Left lung (tissue), 4 donors: ENCODE measurements at regions not wholly inside any gene's neighbourhood (a gene's known extent, or its start where the extent isn't known, plus 50 kb on each side); places are given as distances from the start of the nearest gene placed in this dataset.
"Not testable (repeated sequence)": the region's sequence is repeated elsewhere in the genome, so short reads cannot be mapped to it uniquely, and the experiment has no call there.

Experiments used
- ATAC-seq: fragments of 200-7000 bp; cut with Tn5 transposase; one replicate; pipeline ENCODE4 v1.9.1; 2020; ENCODE audit warnings: moderate library complexity
- DNase-seq, 4 donors: peaks; one replicate each; pipeline ENCODE4 v3.0.0-alpha.2; 2013 to 2020
- H3K27ac ChIP-seq, 2 donors: fragments of 200-600 bp; sonication (generic) in 1 of 2; one replicate each; pipeline versions ENCODE4 v1.5.0 to v1.8.0; 2020 to 2021
- H3K27me3 ChIP-seq, 2 donors: fragments of 200-600 bp; sonication (generic) in 1 of 2; one replicate each; pipeline versions ENCODE4 v1.5.0 to v1.8.0; 2020 to 2021
- H3K36me3 ChIP-seq, 2 donors: fragments of 200-600 bp; sonication (generic) in 1 of 2; one replicate each; pipeline versions ENCODE4 v1.5.0 to v1.8.0; 2020 to 2021
- H3K4me1 ChIP-seq, 2 donors: fragments of 200-600 bp; one replicate each; pipeline ENCODE4 v1.8.0; 2021
- H3K4me3 ChIP-seq, 2 donors: fragments of 200-600 bp; sonication (generic) in 1 of 2; one replicate each; pipeline versions ENCODE4 v1.5.0 to v1.8.0; 2020 to 2021; ENCODE audit warnings: mild to moderate bottlenecking in 1 of 2
- H3K9me3 ChIP-seq, 2 donors: fragments of 200-600 bp; sonication (generic) in 1 of 2; one replicate each; pipeline versions ENCODE4 v1.5.0 to v1.8.0; 2020 to 2021
- intact Hi-C, 2 donors: fragments of 100-400 bp; cut with DNase I; formaldehyde crosslinking; loops; one replicate each; pipeline versions ENCODE4 v1.11.2 to v1.14.2; 2022
- TF ChIP-seq, protein P1 (sequence below), 2 donors: fragments of 200-600 bp; sonication (generic) in 1 of 2; IDR thresholded peaks; one replicate each; pipeline versions ENCODE4 v1.5.0 to v1.8.0; 2021; ENCODE audit warnings: antibody characterized with exemption in 2 of 2
- donor health status: DM: no; HTN: yes; CAD: no.
- donor health status: DM: no; HTN: no; CAD: no.

DNA sequence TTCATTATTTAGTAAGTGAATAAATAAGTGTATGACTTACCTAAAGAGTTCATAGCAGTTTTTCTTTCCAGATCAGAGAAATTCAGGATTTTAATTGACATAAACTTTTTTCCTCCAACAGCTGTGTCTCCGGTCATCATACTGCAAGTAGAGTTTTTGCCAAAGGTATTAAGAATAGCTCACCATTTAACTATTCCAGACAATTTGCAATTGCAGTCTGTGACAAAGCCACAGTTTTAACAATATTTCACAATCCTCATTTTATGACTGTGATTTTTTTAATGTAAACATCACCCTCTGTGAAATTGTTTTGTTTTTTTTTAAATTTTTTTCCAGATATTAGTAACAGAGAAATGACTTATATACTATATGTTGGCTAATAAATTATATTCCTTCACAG is 199.1 kb downstream of the TRIB2 start:
- Histone ChIP-seq H3K4me3 (no peak overlapping the region), H3K36me3 (no peaks in the 10 kb centered on the region), H3K4me1 (peaks cover 0 to 8% of the 10 kb centered on the region in 2 donors), H3K27me3 (no peaks in the 10 kb centered on the region), H3K9me3 (no peaks in the 10 kb centered on the region), H3K27ac (no peak overlapping the region)
- DNase-seq: no peak
- intact Hi-C loops: no loop called here
- TF ChIP-seq, protein P1, sequence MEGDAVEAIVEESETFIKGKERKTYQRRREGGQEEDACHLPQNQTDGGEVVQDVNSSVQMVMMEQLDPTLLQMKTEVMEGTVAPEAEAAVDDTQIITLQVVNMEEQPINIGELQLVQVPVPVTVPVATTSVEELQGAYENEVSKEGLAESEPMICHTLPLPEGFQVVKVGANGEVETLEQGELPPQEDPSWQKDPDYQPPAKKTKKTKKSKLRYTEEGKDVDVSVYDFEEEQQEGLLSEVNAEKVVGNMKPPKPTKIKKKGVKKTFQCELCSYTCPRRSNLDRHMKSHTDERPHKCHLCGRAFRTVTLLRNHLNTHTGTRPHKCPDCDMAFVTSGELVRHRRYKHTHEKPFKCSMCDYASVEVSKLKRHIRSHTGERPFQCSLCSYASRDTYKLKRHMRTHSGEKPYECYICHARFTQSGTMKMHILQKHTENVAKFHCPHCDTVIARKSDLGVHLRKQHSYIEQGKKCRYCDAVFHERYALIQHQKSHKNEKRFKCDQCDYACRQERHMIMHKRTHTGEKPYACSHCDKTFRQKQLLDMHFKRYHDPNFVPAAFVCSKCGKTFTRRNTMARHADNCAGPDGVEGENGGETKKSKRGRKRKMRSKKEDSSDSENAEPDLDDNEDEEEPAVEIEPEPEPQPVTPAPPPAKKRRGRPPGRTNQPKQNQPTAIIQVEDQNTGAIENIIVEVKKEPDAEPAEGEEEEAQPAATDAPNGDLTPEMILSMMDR (IDR thresholded peaks at IDR 0.05): no peak
- ATAC-seq: no peak

- Histone ChIP-seq H3K36me3 (no peaks in the 10 kb centered on the region), H3K4me3 (no peak overlapping the region), H3K9me3 (no peaks in the 10 kb centered on the region), H3K4me1 (peaks cover 0 to 8% of the 10 kb centered on the region in 2 donors), H3K27me3 (no peaks in the 10 kb centered on the region), H3K27ac (peak overlapping the region; percentile 58 to 67)
- TF ChIP-seq, protein P1 (IDR thresholded peaks at IDR 0.05): no peak
- intact Hi-C loops: no loop called here
- DNase-seq: no peak
- peak; percentile 67 for ATAC-seq
Measured at GRCh38 chr2:12918138-12918834, 201.6 kb downstream of the TRIB2 start.

DNA sequence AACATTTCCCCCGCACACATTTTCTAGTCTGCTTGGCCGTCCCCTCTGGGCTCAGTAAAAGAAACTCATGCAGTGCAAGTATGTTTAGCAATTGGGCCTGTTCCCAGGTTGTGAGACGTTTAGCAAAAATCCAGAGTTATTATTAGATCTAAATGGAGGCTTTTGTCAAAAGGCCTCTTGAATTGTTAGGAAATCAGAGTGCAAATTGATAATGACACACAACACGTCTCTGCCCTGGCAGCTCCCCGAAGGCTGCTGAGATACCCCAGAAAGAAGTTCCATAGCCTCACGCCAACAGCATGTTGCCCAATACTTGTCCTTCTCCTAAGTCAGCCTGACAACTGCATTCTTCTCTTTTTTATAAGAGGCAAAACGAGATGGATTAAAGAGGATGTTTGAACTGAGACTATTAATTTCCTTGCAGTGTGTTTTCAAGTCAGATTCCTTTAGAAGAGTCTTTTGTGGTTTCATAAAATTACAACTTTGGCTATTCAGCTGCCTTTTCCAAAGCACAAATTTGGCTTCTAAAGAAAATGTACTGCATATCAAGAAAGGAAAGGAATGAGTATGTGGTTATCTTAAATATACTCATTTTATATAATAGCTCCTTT is 202.2 kb downstream of the TRIB2 start:
- peak overlapping the region; percentile 58 to 67 for H3K27ac ChIP-seq
- TF ChIP-seq, protein P1 (IDR thresholded peaks at IDR 0.05): no peak
- DNase-seq (peak in 3 of 4 donors; percentile 70 to 80 (median 75)), ATAC-seq (peak; percentile 84)
- intact Hi-C loops: no loop called here
- peaks cover 0 to 8% of the 10 kb centered on the region in 2 donors for H3K4me1 ChIP-seq
- H3K36me3 ChIP-seq: no peaks in the 10 kb centered on the region
- no peaks in the 10 kb centered on the region for H3K27me3 ChIP-seq
- H3K4me3 ChIP-seq: no peak overlapping the region
- no peaks in the 10 kb centered on the region for H3K9me3 ChIP-seq

GRCh38 chr2:12921321-12921720 is 204.6 kb downstream of the TRIB2 start:
- Histone ChIP-seq H3K27me3 (no peaks in the 10 kb centered on the region), H3K36me3 (no peaks in the 10 kb centered on the region), H3K4me3 (no peak overlapping the region), H3K9me3 (no peaks in the 10 kb centered on the region), H3K27ac (no peak overlapping the region), H3K4me1 (peaks cover 0 to 8% of the 10 kb centered on the region in 2 donors)
- intact Hi-C loops: no loop called here
- ATAC-seq (no peak), DNase-seq (no peak)
- TF ChIP-seq, protein P1 (IDR thresholded peaks at IDR 0.05): no peak

DNA sequence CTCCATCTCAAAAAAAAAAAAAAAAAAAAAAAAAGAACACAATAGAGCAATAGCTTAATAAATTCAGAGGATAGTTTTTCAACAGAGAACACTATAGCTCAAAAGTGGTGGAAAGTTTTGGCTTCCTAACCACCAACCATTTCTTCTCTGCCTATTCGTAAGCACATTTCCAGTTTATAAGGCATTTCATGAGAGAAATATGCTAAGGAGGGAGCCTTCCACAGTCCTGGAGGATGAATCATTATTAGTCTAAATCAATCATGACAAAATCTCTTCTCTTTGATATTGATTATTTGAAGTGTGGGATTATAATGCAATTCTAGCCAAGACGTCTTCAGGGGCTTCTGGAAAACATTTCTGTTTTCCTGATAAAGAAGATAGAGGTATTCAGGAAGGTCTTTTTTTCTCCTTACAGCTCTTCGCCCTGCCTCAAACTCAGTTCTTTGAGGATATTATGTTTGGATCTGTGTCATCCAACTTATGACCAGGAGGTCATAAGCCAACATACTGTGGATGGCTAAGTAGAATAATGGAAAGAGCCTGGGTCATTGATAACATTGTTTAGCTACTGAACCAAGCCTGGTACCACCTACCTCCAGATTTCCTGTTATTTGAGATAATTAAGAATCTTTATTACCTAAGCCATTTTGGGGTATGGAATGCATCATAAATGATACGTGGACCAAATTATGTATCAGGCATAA is 207.3 kb downstream of the TRIB2 start:
- TF ChIP-seq, protein P1 (IDR thresholded peaks at IDR 0.05): no peak
- DNase-seq: no peak
- intact Hi-C loops: no loop called here
- Histone ChIP-seq H3K4me1 (peaks cover 0 to 4% of the 10 kb centered on the region in 2 donors), H3K9me3 (no peaks in the 10 kb centered on the region), H3K27ac (no peak overlapping the region), H3K4me3 (no peak overlapping the region), H3K36me3 (no peaks in the 10 kb centered on the region), H3K27me3 (no peaks in the 10 kb centered on the region)
- no peak for ATAC-seq

- H3K27me3 ChIP-seq, intact Hi-C loops, H3K27ac ChIP-seq, H3K4me3 ChIP-seq, H3K36me3 ChIP-seq, ATAC-seq, H3K4me1 ChIP-seq, H3K9me3 ChIP-seq: not testable (repeated sequence)
- peak in 1 of 4 donors; percentile 43 for DNase-seq
Measured at GRCh38 chr2:12926641-12927040, 209.9 kb downstream of the TRIB2 start.
